HG02943 (cell line): ENCODE measurements at regions not wholly inside any gene's neighbourhood (a gene's known extent, or its start where the extent isn't known, plus 50 kb on each side); places are given as distances from the start of the nearest gene placed in this dataset.

Source experiments
- ATAC-seq: cut with Tn5 transposase; IDR thresholded peaks from one replicate; pipeline ENCODE4 v1.9.1; 2021; ENCODE audit warnings: mild to moderate bottlenecking, low read depth, moderate library complexity; ENCODE audit not compliant: unreplicated experiment

DNA sequence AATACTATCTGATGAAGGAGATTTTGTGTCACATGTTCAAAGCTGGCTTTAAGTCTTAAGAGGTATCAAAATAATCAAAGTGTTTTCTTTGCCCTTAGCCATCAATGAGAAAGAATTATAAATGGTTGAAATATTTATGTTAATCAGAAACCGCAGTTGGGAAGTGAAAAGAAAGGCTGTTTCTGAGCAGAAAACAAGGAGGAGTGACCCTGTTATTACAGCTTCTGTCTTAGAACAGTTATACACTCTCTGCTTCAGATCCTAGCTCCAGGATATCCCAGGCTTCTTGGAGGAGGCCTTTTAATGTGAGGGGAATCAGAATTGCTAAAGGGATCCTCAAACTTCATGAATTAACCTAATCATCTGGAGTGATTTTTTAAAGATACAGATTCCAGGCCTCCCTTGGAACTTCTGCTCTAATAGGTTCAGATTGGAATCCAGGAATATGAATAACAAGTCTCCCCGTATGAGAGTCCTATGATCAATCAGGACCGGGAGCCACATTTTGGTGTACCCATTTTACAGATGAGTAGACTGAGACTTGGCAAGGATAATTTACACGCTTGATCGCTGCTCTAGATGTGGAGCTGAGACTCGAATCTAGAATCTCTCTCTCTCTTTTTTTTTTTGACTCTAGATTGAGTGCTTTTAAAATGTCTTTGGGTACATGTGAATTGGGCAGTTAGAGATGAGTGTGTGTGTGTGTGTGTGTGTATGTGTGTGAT, 50.8 kb upstream of the JAG1 start:
- no peak for ATAC-seq

GRCh38 chr20:10728873-10729670, 55.3 kb upstream of the JAG1 start:
- no peak for ATAC-seq

- no peak for ATAC-seq
These were observed 56.0 kb upstream of the JAG1 start for GRCh38 chr20:10729785-10730184.

- ATAC-seq = no peak
These were observed 56.9 kb upstream of the JAG1 start for GRCh38 chr20:10730629-10731183.

- no peak for ATAC-seq
These were observed 57.6 kb upstream of the JAG1 start for GRCh38 chr20:10731190-10731965.

DNA sequence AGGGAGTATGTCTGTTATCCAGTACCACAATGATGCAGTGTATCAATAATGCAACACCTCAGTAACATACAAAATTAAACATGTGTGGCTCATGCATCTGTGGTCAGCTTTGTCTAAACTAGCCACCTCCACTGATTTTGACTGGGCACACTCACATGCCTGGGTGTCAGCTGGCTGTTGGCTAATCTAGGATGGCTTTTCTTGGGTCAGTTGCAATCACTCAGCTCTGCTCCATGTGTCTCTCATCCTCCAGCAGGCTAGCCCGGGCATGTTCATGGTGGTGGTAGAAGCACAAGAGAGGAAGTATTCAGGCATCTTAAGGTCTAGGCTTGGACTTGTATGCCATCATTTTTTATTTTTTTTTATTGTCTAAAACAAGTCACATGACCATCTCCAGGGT, 59.3 kb upstream of the JAG1 start:
- no peak for ATAC-seq

DNA sequence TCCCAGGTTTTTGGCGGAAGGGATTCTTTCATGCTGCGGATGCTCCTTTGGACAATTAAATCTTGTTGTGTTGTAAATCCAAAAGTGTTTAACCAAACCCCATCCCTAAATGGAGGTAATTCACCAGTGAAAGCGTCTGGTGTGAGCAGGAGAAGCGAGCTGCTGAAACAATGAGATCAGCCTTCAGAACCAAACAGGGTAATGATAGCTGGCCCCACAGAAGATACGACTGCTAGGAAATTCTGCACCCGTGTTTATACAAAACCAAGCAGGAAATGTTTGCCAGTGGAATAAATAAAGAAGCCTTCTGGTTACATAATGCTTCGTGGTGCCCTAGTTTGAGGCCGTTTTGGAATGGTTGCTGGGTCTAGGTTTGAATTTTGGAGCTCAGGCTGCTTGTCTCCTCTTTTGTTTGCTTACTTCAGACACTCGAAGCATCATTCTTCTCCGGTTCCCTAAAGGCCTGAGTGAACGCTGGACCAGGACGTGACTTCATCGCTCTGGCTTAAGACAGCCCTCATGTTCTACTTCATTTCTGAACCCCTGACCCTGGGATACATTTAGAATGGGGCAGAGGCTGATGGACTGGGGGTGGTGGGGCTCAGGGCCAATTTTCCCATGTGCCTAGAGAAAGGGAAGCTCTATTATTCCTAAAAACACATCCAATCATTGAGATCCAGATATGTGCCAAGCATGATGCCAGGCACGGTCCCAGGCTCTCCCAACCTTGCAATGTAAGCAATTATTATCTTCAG, 61.6 kb upstream of the JAG1 start:
- ATAC-seq = no peak

DNA sequence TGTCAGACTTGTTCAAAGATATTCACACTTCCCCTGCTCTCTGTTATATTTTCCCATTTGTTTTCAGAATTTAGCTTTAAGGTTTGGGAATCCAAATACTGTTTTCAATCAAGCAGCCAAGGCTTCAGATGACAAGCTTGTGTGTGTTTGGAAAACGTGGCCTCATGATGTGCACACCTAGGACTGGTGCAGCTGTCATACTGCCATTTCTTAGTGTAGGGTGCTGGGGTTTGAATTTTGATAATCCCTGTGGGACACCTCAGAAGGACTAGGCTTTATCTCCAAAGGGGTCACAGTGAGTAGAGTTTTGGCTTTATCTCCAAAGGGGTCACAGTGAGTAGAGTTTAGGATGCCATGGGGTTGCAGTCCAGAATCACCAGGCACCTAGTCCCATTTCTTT, 65.3 kb upstream of the JAG1 start:
- no peak for ATAC-seq

- ATAC-seq = no peak
These were observed 65.8 kb upstream of the JAG1 start for GRCh38 chr20:10739566-10739965.

DNA sequence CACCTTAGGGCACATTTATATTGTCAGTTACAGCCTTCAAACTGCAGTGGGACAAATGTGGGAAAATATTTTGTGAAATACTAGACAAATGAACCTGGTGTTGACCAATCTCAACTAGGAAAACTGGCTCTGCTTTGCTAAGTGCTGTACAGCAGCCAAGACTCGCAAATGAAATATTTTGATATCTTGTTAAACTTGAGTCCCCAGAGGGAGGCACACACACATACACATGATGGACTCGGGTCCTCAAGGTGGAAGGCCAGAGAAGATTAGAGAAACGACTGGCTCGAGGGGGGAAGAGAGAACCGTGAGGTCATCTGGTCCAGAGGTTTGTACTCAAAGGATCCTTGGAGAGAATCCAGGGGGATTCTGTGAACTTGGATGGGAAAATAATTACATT, 67.3 kb upstream of the JAG1 start:
- no peak for ATAC-seq

DNA sequence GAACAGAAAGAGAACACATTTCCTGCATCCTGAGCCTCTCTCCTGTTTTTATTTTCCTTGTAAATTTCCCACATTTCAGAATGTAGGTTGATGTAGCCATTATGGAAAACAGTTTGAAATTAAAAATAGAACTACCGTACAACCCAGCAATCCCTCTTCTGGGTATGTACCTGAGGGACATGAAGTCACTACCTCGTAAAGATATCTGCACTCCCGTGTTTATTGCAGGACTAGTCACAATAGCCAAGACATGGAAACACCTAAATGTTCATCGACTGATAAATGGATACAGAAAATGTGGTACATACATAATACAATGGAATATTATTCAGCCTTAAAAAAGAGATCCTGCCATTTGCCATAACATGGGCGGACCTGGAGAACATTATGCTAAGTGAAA, 72.0 kb upstream of the JAG1 start:
- no peak for ATAC-seq

- no peak for ATAC-seq
These were observed 73.2 kb upstream of the JAG1 start for GRCh38 chr20:10747019-10747418.

DNA sequence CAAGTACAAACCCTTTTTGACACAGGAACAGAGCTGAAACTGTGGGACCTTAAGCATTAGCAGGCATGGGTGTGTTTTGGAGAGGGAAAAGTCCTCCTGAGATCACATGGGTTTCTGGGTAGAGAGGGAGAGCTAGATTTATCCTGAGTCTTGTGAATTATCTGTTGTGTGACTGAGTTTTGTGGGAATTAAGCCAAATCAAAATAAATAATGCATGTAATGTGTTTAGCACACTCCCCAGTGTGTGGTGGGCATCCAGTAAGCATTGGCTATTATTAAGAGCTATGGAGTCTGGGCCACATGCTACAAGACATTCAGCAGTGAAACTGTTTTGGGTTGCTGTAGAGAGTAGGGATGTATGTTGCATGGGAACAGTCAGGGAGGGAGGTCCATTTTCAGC, 75.3 kb upstream of the JAG1 start:
- ATAC-seq = no peak

DNA sequence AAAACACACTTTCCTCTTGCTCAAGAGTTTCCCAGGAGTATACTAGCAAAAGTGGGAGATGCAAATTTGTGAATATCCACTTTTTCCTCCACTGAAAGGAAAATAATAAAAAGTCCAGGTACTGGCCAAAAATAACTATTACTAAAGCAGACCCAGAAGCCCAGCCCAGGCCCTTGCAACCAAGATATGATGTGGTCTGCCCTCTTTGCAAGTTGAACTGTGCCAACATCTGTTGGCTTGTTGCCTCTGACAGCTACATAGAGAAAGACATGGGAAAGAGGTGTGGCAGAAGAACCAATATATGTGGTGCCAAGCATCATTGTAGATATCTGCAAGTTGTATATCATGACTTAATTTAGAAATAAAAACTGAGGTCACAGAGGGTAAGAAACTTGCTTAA, 78.4 kb upstream of the JAG1 start:
- ATAC-seq = no peak

- no peak for ATAC-seq
These were observed 81.0 kb upstream of the JAG1 start for GRCh38 chr20:10754824-10755223.

DNA sequence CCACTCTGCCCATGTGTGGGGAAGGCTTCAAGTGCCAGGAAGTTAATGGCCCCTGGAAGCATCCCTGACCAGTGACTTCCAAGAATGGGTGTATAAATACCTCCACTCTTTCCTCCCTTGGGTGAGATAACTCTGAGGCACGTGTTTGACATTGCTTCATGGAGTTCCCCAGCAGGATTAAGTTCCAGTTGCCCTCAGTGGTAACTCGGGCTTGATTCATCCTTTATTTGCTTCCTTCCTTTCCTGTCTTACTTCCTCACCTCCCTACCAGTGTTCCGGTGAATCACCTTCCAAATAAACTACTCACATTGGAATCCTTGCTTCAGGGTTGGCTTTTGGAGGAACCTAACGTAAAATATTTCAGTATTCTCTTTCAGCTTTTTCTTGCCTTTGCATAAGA, 84.6 kb upstream of the JAG1 start:
- no peak for ATAC-seq

DNA sequence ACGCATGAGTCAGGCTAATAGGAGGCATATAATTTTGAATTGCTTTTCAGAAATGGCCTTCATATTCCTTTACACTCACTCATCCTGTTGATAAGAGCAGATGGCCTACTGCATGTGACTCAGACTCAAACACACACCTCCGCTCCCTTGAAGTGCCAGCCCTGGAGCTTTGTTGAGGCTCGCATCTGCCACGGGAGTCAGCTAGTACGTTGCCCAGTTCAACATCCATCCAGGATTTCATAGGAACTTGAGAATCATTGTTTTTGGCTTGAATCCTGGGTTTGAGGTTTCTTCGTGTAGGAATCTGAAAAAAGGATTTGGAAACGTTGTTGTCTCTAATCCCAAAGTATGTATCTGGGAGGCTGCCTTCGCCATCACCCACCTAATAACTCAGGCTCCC, 87.4 kb upstream of the JAG1 start:
- no peak for ATAC-seq

DNA sequence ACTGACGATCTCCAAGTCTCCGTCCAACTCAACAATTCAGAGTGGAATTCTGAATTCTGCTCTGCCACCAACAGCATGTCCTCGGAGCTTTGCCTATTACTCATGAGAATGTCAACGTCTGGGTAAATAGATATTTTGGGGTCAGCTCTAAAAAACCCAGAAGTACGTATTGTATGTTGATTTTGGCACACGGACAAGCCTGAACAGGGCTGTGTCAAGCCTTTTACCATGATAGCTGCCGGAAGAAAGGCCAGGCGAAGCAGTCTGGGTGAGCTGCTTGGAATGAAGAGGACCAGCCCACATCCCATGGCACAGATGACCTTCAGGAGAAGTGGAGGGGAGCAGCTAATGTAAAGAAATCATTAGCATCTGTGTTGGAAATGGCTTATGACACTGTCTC, 88.0 kb upstream of the JAG1 start:
- ATAC-seq = no peak

- no peak for ATAC-seq
These were observed 88.4 kb upstream of the JAG1 start for GRCh38 chr20:10762216-10762615.

- ATAC-seq = no peak
These were observed 89.3 kb upstream of the JAG1 start for GRCh38 chr20:10763112-10763511.
